SK-N-SH (cell line): ENCODE measurements at regions not wholly inside any gene's neighbourhood (a gene's known extent, or its start where the extent isn't known, plus 50 kb on each side); places are given as distances from the start of the nearest gene placed in this dataset.

Experiments used
- CHD2 ChIP-seq: fragments of 150-350 bp; IDR thresholded peaks from 2 replicates; pipeline ENCODE4 v1.6.1; 2018; ENCODE audit warnings: low read length; ENCODE audit not compliant: partially characterized antibody
- CTCF ChIP-seq: fragments of 200-600 bp; sonication (generic); IDR thresholded peaks from 2 replicates; pipeline ENCODE4 v1.6.1; 2017; ENCODE audit warnings: antibody characterized with exemption, mild to moderate bottlenecking, moderate library complexity
- ELF1 ChIP-seq: IDR thresholded peaks from 2 replicates; pipeline ENCODE4 v1.4.0; 2012
- EP300 ChIP-seq, 2 experiments: IDR thresholded peaks; 2 replicates each; pipeline versions ENCODE4 v1.4.0 to v1.6.1; 2012; ENCODE audit warnings: borderline replicate concordance in 1 of 2, low read depth in 1 of 2, low read length in 1 of 2
- POLR2AphosphoS5 ChIP-seq: IDR thresholded peaks from 2 replicates; pipeline ENCODE4 v1.6.1; 2012; ENCODE audit warnings: low read depth, low read length

GRCh38 chr2:176669398-176670174 lies 400.3 kb downstream of the MTX2 start:
- TF ChIP-seq CTCF (no peak), EP300 (IDR thresholded peaks at IDR 0.05; ENCODE audit: borderline replicate concordance in 1 of 2, low read depth in 1 of 2, low read length in 1 of 2) (no peak), CHD2 (no peak), ELF1 (no peak), POLR2AphosphoS5 (no peak)
